Hepatocyte (in vitro differentiated cells): ENCODE measurements at regions not wholly inside any gene's neighbourhood (a gene's known extent, or its start where the extent isn't known, plus 50 kb on each side); places are given as distances from the start of the nearest gene placed in this dataset.
"Not testable (repeated sequence)": the region's sequence is repeated elsewhere in the genome, so short reads cannot be mapped to it uniquely, and the experiment has no call there.

Experiments
- DNase-seq: peaks from one replicate; pipeline ENCODE4 v3.0.0-alpha.2; 2016; ENCODE audit warnings: low spot score
- H2AFZ ChIP-seq: fragments of 200-600 bp; sonication (generic); 2 replicates; pipeline ENCODE4 v1.6.0; 2016; ENCODE audit warnings: antibody characterized with exemption, mild to moderate bottlenecking
- H3K27ac ChIP-seq: fragments of 200-600 bp; sonication (generic); 2 replicates; pipeline ENCODE4 v1.5.1; 2016; ENCODE audit warnings: mild to moderate bottlenecking
- H3K27me3 ChIP-seq: fragments of 200-600 bp; sonication (generic); 2 replicates; pipeline ENCODE4 v1.6.1; 2016
- H3K36me3 ChIP-seq: fragments of 200-600 bp; sonication (generic); replicated peaks from 2 replicates; pipeline ENCODE4 v1.5.1; 2016; ENCODE audit warnings: low read depth; ENCODE audit not compliant: insufficient read depth
- H3K4me1 ChIP-seq: fragments of 200-600 bp; sonication (generic); 2 replicates; pipeline ENCODE4 v1.5.1; 2016; ENCODE audit warnings: mild to moderate bottlenecking, moderate library complexity; ENCODE audit not compliant: insufficient read depth
- H3K4me2 ChIP-seq: fragments of 200-600 bp; sonication (generic); 2 replicates; pipeline ENCODE4 v1.6.0; 2016
- H3K4me3 ChIP-seq: fragments of 200-600 bp; sonication (generic); 2 replicates; pipeline ENCODE4 v1.5.1; 2016; ENCODE audit warnings: mild to moderate bottlenecking
- H3K79me2 ChIP-seq: fragments of 200-600 bp; sonication (generic); 2 replicates; pipeline ENCODE4 v1.6.0; 2017; ENCODE audit warnings: mild to moderate bottlenecking
- H3K9me2 ChIP-seq: fragments of 200-600 bp; sonication (generic); replicated peaks from 2 replicates; pipeline ENCODE4 v1.6.0; 2017; ENCODE audit warnings: mild to moderate bottlenecking; ENCODE audit not compliant: insufficient read depth
- H3K9me3 ChIP-seq: fragments of 200-600 bp; sonication (generic); 2 replicates; pipeline ENCODE4 v1.5.1; 2016; ENCODE audit warnings: low read depth, mild to moderate bottlenecking
- H4K20me1 ChIP-seq: fragments of 200-600 bp; sonication (generic); 2 replicates; pipeline ENCODE4 v1.6.0; 2016; ENCODE audit warnings: mild to moderate bottlenecking; ENCODE audit not compliant: insufficient read depth, poor library complexity, severe bottlenecking
- EZH2 ChIP-seq: fragments of 200-600 bp; sonication (generic); IDR thresholded peaks from 2 replicates; pipeline ENCODE4 v1.6.1; 2016; ENCODE audit warnings: antibody characterized with exemption, mild to moderate bottlenecking, borderline replicate concordance
- EZH2phosphoT487 ChIP-seq: fragments of 200-600 bp; sonication (generic); IDR thresholded peaks from one replicate; pipeline ENCODE4 v1.6.1; 2018; ENCODE audit warnings: antibody characterized with exemption, mild to moderate bottlenecking, low read depth, moderate library complexity; ENCODE audit not compliant: unreplicated experiment, severe bottlenecking
- WGBS: methylation state at CpG from one replicate; pipeline ENCODE4 v1.1.6; 2016; ENCODE audit warnings: low lambda C conversion rate; ENCODE audit errors: missing lambda C conversion rate; 5-methylcytosine and 5-hydroxymethylcytosine counted together
- TF ChIP-seq, protein P1 (sequence below): fragments of 200-600 bp; sonication (generic); IDR thresholded peaks from 2 replicates; pipeline ENCODE4 v1.5.1; 2016; ENCODE audit warnings: antibody characterized with exemption, mild to moderate bottlenecking; ENCODE audit not compliant: poor library complexity

DNA sequence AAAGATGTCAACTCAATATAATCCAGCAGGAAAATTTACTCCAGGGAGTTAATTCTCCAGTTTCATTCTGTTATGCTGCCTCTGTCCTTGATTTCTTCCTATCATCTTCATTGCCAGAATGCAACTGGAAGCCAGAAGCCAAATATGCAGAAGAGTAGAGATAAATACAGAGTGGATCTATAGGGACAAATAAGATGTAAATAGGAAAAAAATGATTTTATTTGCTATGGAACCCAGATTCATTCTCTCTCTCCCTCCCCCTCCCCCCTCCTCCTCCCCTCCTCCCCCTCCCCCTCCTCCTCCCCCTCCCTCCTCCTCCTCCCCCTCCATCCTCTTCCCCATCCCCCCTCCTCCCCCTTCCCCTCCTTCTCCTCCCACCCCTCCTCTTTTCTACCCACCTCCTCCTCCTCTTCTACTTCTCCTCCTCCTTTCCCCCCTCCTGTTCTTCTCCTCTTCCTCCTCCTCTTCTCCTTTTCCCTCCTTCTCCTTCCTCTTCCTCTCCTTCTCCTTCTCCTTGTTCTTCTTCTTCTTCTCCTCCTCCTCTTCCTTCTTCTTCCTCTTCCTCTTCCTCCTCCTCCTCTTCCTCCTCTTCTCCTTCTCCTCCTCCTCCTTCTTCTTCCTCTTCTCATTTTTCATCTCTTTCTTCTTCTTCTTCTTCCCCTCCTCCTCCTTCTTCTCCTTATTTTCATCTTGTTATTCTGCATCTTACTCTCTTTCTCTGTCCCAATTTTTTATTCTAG is 306.4 kb downstream of the NUF2 start:
- Histone ChIP-seq H3K9me3 (peaks cover 4% of the 10 kb centered on the region), H3K36me3 (no peaks in the 10 kb centered on the region), H3K4me2 (no peak overlapping the region), H3K79me2 (no peaks in the 10 kb centered on the region), H3K4me3 (no peak overlapping the region), H2AFZ (no peak overlapping the region), H4K20me1 (no peaks in the 10 kb centered on the region), H3K27ac (no peak overlapping the region), H3K27me3 (no peaks in the 10 kb centered on the region), H3K4me1 (no peaks in the 10 kb centered on the region), H3K9me2 (no peaks in the 10 kb centered on the region)
- TF ChIP-seq, protein P1, sequence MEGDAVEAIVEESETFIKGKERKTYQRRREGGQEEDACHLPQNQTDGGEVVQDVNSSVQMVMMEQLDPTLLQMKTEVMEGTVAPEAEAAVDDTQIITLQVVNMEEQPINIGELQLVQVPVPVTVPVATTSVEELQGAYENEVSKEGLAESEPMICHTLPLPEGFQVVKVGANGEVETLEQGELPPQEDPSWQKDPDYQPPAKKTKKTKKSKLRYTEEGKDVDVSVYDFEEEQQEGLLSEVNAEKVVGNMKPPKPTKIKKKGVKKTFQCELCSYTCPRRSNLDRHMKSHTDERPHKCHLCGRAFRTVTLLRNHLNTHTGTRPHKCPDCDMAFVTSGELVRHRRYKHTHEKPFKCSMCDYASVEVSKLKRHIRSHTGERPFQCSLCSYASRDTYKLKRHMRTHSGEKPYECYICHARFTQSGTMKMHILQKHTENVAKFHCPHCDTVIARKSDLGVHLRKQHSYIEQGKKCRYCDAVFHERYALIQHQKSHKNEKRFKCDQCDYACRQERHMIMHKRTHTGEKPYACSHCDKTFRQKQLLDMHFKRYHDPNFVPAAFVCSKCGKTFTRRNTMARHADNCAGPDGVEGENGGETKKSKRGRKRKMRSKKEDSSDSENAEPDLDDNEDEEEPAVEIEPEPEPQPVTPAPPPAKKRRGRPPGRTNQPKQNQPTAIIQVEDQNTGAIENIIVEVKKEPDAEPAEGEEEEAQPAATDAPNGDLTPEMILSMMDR: no peak
- no peak for TF ChIP-seq EZH2phosphoT487
- TF ChIP-seq EZH2: no peak
- no peak for DNase-seq

DNA sequence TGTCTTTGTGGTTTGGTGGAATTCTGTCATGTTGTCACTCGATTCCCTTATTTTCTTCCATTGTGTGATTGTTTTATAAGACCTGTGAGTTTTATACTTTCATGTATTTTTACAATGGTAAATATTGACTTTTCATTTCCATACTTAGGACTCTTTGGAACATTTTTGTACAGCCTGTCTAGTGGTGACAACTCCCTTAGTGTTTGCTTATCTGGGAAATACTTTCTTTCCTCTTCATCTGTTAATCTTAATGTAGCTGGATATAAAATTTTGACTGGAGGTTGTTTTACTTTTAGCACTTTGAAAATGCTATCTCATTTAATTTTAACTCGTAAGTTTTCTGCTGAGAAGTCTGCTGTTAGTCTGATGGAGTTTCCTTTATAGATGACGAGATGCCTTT is 310.5 kb downstream of the NUF2 start:
- TF ChIP-seq EZH2: no peak
- TF ChIP-seq, protein P1: no peak
- TF ChIP-seq EZH2phosphoT487: no peak
- H3K4me3 ChIP-seq: no peak overlapping the region

DNA sequence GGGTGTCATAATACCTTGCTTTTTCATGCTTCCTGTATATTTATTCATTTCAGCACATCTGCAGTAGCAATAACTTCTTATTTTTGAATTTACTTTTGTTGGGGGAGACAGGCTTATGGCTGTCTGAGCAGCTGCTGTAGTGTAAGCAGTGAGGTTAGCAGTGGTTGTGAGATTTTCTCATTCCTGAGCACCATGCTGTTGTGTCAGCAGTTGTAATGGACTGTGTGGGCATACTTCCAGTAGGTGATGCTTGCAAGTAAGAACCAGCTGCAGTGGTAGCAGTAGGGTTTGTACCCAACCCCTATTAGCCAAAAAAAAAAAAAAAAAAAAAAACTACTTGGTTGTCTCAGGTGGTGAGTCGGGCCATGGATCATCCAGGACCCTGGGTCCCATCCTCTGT is 311.6 kb downstream of the NUF2 start:
- TF ChIP-seq, protein P1: no peak
- TF ChIP-seq EZH2 (no peak), EZH2phosphoT487 (no peak)
- H3K27ac ChIP-seq: no peak overlapping the region
- no peaks in the 10 kb centered on the region for H3K36me3 ChIP-seq

More for the DNA sequence above, 310.5 kb downstream of the NUF2 start:
- Histone ChIP-seq H3K27ac (no peak overlapping the region), H3K79me2 (no peaks in the 10 kb centered on the region), H3K4me1 (no peaks in the 10 kb centered on the region), H3K9me3 (peaks cover 4% of the 10 kb centered on the region), H3K9me2 (no peaks in the 10 kb centered on the region), H4K20me1 (no peaks in the 10 kb centered on the region), H3K27me3 (no peaks in the 10 kb centered on the region), H3K4me2 (no peak overlapping the region), H2AFZ (no peak overlapping the region), H3K36me3 (no peaks in the 10 kb centered on the region)
- DNase-seq: no peak
- 91% methylated on average over 3 of the region's 3 CpGs for WGBS

GRCh38 chr1:163645676-163646075 is 323.9 kb downstream of the NUF2 start:
- not testable (repeated sequence) for H3K4me1 ChIP-seq, H3K9me3 ChIP-seq, H2AFZ ChIP-seq, H3K27ac ChIP-seq, H3K79me2 ChIP-seq, H3K9me2 ChIP-seq, H3K27me3 ChIP-seq, H3K4me2 ChIP-seq, H4K20me1 ChIP-seq, H3K36me3 ChIP-seq, H3K4me3 ChIP-seq, DNase-seq
- WGBS: 96% methylated on average over 25 of the region's 25 CpGs

More for the DNA sequence above, 311.6 kb downstream of the NUF2 start:
- no peaks in the 10 kb centered on the region for H3K27me3 ChIP-seq
- H2AFZ ChIP-seq: no peak overlapping the region
- H3K9me2 ChIP-seq: no peaks in the 10 kb centered on the region
- H3K79me2 ChIP-seq: no peaks in the 10 kb centered on the region
- H3K4me2 ChIP-seq: no peak overlapping the region
- H3K4me3 ChIP-seq: no peak overlapping the region
- WGBS: 100% methylated on average over 1 of the region's 1 CpG
- no peaks in the 10 kb centered on the region for H4K20me1 ChIP-seq
- peaks cover 4% of the 10 kb centered on the region for H3K9me3 ChIP-seq
- no peak for DNase-seq
- no peaks in the 10 kb centered on the region for H3K4me1 ChIP-seq
